ES-I3 (cell line): ENCODE measurements at regions not wholly inside any gene's neighbourhood (a gene's known extent, or its start where the extent isn't known, plus 50 kb on each side); places are given as distances from the start of the nearest gene placed in this dataset.

Experiments used
- H3K36me3 ChIP-seq: 2 replicates; pipeline ENCODE4 v1.6.1; 2013; ENCODE audit warnings: mild to moderate bottlenecking, low read length, control low read depth, moderate library complexity; ENCODE audit not compliant: insufficient read depth
- H3K4me1 ChIP-seq: 2 replicates; pipeline ENCODE4 v1.6.1; 2013; ENCODE audit warnings: mild to moderate bottlenecking, control low read depth, low read length; ENCODE audit not compliant: insufficient read depth
- H3K9ac ChIP-seq: 2 replicates; pipeline ENCODE4 v1.6.1; 2013; ENCODE audit warnings: low read depth, mild to moderate bottlenecking, low read length, moderate library complexity
- H3K9me3 ChIP-seq: 2 replicates; pipeline ENCODE4 v1.6.1; 2013; ENCODE audit warnings: mild to moderate bottlenecking, low read length, moderate library complexity; ENCODE audit not compliant: control insufficient read depth, insufficient read depth

DNA sequence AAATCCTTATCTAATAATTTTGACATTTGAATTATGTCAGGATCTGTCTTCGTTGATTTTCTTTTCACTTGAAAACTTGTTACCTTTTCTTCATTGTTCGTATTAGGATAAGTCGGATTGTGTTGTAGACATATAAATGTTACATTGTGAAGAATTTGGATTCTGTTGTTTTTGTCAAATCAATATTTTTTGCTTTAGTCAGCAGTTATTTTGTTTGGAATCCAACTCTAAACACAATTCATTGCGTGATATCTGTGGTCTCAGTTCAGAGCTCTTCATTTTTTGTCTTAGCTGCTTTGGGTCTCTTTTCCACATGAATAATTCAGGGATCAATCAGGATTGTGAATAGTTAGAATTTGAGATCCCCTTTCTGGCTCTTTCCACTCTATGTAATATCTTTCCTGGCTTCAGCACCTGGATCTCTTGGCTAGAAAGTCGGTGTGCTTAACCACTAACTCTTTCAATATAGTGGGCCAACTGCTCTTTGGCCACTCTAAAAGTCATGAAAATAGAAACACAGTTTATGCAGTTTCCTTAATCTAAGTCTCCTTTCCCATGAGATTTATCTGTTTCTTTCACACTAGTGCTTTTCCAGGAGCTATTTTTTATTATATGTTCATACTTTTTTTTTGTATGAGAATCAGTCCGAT lies 2494.2 kb upstream of the PCDH20 start:
- Histone ChIP-seq H3K4me1 (no peaks in the 10 kb centered on the region), H3K9ac (no peak overlapping the region), H3K36me3 (no peaks in the 10 kb centered on the region), H3K9me3 (no peaks in the 10 kb centered on the region)

- H3K36me3 ChIP-seq: no peaks in the 10 kb centered on the region
- no peaks in the 10 kb centered on the region for H3K4me1 ChIP-seq
- no peak overlapping the region for H3K9ac ChIP-seq
- H3K9me3 ChIP-seq: no peaks in the 10 kb centered on the region
Observed at GRCh38 chr13:63902141-63902540, 2486.5 kb upstream of the PCDH20 start.

DNA sequence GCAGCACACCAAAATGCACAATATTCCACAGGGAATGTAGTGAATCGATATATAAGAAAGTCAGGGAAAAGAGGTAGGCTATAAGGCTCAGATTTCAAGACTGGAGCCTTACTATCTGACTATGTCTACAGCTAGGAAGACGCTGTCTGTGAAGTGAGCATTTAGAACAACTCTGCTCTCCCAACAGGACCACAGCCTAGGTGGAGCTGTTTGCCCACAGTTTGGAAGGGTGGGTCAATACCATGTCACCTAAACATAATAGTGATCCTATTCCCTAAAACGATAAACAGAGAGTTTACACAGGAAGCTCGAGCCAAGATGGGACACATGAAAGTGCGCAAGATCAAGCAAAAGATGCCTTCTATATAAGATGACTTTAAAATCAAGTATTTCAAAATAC lies 2486.0 kb upstream of the PCDH20 start:
- no peaks in the 10 kb centered on the region for H3K36me3 ChIP-seq
- no peak overlapping the region for H3K9ac ChIP-seq
- no peaks in the 10 kb centered on the region for H3K9me3 ChIP-seq
- no peaks in the 10 kb centered on the region for H3K4me1 ChIP-seq

DNA sequence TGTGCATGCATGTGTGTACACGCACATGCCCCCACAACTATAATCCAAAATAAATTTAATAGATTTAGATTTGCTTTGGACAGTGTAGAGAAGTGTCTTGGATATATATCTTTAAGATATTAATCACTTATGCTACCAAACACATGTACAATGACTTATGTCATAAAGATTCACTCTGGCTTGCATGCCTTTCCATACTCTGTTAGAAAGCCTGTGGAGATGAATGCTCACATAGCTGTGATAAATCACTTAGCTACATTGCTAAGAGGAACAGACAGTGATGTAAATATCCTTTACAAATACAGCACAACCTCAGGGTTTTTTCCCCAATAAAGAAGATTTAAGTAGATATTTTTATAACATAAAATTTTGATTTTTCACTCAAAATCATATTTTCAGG lies 2484.8 kb upstream of the PCDH20 start:
- no peak overlapping the region for H3K9ac ChIP-seq
- no peaks in the 10 kb centered on the region for H3K4me1 ChIP-seq
- no peaks in the 10 kb centered on the region for H3K36me3 ChIP-seq
- no peaks in the 10 kb centered on the region for H3K9me3 ChIP-seq

DNA sequence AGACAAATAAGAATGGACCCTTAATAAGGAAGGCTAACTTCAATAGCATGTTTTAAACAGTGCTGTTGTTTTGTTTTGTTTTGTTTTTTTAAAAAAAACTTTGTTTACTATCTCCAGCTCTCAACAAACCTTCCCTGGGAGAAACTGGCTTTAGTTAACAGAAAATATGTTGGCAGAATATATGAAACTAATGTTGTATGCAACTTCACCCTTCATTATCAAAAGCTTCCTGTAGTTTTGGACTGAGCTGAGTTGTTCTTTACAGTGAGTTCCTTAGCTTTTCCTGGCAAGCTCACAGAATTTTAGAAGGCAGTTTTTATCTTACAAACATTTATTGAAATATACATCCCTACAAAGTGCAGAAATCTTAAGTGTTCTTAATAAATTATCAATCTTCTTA lies 2480.7 kb upstream of the PCDH20 start:
- Histone ChIP-seq H3K36me3 (no peaks in the 10 kb centered on the region), H3K9ac (no peak overlapping the region), H3K9me3 (no peaks in the 10 kb centered on the region), H3K4me1 (no peaks in the 10 kb centered on the region)

DNA sequence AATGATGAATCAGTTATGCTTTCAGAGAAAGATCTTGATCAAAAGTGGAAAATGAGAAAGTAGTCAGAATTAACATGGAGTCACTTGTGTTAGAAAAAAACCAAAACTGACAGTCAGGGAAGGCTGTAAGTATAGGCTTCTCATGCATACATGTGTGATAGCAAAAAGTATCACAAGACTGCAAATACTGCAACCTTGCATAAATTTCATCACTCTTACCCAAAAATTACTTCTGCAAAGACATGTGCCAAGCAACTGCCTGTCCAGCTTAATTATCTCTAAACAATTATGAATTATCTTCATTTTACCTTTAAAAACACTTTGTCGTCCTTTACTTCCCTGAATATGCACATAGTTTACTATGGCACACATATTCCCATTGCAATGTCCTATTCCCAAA lies 2466.4 kb upstream of the PCDH20 start:
- no peaks in the 10 kb centered on the region for H3K36me3 ChIP-seq
- H3K9me3 ChIP-seq: peaks cover 4% of the 10 kb centered on the region; the same call in 1 of the 2 replicates
- no peaks in the 10 kb centered on the region for H3K4me1 ChIP-seq
- H3K9ac ChIP-seq: no peak overlapping the region

- Histone ChIP-seq H3K4me1 (no peaks in the 10 kb centered on the region), H3K9ac (no peak overlapping the region), H3K9me3 (peaks cover 4% of the 10 kb centered on the region; the same call in 1 of the 2 replicates), H3K36me3 (no peaks in the 10 kb centered on the region)
Observed at GRCh38 chr13:63880705-63881104, 2465.1 kb upstream of the PCDH20 start.

GRCh38 chr13:63873936-63874335 lies 2458.3 kb upstream of the PCDH20 start:
- Histone ChIP-seq H3K9me3 (no peaks in the 10 kb centered on the region), H3K36me3 (no peaks in the 10 kb centered on the region)

GRCh38 chr13:63864171-63864902 lies 2448.7 kb upstream of the PCDH20 start:
- H3K36me3 ChIP-seq: no peaks in the 10 kb centered on the region

More at GRCh38 chr13:63873936-63874335, 2458.3 kb upstream of the PCDH20 start:
- H3K9ac ChIP-seq: no peak overlapping the region
- no peaks in the 10 kb centered on the region for H3K4me1 ChIP-seq

GRCh38 chr13:63855457-63856118 lies 2439.9 kb upstream of the PCDH20 start:
- no peaks in the 10 kb centered on the region for H3K4me1 ChIP-seq
- H3K9me3 ChIP-seq: no peaks in the 10 kb centered on the region
- no peaks in the 10 kb centered on the region for H3K36me3 ChIP-seq
- H3K9ac ChIP-seq: no peak overlapping the region

More at GRCh38 chr13:63864171-63864902, 2448.7 kb upstream of the PCDH20 start:
- Histone ChIP-seq H3K4me1 (no peaks in the 10 kb centered on the region), H3K9me3 (no peaks in the 10 kb centered on the region), H3K9ac (no peak overlapping the region)

DNA sequence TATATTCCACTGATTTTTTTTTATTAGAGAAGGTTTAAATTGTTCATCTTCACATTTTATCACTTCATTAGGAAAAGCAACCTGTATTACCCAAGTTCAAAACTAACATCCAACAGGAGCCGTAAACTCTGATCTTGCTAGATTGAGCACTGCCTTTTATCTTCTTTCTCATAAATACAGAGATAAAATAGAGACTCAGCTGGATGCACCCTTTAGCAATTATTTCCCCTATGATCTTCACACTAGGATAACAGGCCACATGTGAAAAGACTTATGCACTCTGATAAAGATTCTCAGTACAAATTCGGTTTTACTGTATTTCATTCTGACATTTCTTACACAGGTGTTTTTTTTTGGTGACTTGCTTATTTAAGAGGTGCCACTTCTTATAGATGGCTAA lies 2438.2 kb upstream of the PCDH20 start:
- H3K9me3 ChIP-seq: no peaks in the 10 kb centered on the region
- H3K4me1 ChIP-seq: no peaks in the 10 kb centered on the region
- no peak overlapping the region for H3K9ac ChIP-seq
- no peaks in the 10 kb centered on the region for H3K36me3 ChIP-seq

- no peak overlapping the region for H3K9ac ChIP-seq
- no peaks in the 10 kb centered on the region for H3K36me3 ChIP-seq
- H3K4me1 ChIP-seq: no peaks in the 10 kb centered on the region
- H3K9me3 ChIP-seq: no peaks in the 10 kb centered on the region
Observed at GRCh38 chr13:63851526-63851925, 2435.9 kb upstream of the PCDH20 start.

DNA sequence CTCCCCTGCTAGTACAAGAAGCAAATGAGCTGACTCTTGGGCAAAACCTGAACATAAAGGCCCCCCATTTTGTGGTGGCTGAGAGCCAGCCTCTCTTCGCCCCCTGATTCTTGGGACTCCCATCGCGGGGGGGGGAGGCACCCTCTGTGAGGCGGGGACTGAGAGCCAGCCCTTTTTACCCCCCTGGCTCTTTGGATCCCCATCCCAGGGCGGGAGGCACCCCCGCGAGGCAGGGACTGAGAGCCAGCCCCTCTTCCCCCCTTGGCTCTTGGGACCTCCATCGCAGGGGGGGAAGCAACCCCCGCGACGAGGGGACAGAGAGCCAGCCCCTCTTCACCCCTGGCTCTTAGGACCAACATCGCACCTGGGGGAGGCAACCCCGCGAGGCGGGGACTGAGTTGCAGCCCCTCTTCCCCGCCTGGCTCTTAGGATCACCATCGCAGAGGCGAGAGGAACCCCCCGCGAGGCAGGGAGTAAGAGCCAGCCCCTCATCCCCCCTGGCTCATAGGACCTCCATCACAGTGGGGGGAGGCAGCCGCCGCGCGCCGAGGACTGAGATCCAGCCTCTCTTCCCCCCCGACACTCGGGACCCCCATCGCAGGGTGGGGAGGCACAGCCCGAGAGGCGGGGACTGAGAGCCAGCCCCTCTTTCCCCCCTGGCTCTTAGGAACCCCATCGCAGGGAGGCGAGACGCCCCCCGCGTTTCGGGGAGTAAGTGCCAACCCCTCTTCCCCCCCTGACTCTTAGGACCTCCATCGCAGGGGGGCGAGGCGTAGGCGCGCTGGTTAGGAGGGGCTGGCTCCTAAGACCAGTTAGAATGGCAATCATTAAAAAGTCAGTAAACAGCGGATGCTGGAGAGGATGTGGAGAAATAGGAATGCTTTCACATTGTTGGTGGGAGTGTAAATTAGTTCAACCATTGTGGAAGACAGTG lies 2428.4 kb upstream of the PCDH20 start:
- H3K9ac ChIP-seq: no peak overlapping the region
- H3K36me3 ChIP-seq: no peaks in the 10 kb centered on the region
- H3K4me1 ChIP-seq: no peaks in the 10 kb centered on the region
- H3K9me3 ChIP-seq: no peaks in the 10 kb centered on the region

- Histone ChIP-seq H3K9me3 (no peaks in the 10 kb centered on the region), H3K9ac (no peak overlapping the region), H3K36me3 (no peaks in the 10 kb centered on the region), H3K4me1 (no peaks in the 10 kb centered on the region)
Observed at GRCh38 chr13:63842102-63842501, 2426.5 kb upstream of the PCDH20 start.
